SK-N-SH (cell line): ENCODE measurements at regions not wholly inside any gene's neighbourhood (a gene's known extent, or its start where the extent isn't known, plus 50 kb on each side); places are given as distances from the start of the nearest gene placed in this dataset.
A peak's percentile ranks its signal among the peaks of the same experiment; 100 is the strongest.
"Not testable (repeated sequence)": the region's sequence is repeated elsewhere in the genome, so short reads cannot be mapped to it uniquely, and the experiment has no call there.

Source experiments
- PBX3 ChIP-seq: IDR thresholded peaks from 2 replicates; pipeline ENCODE4; 2012
- SIN3A ChIP-seq: IDR thresholded peaks from 2 replicates; pipeline ENCODE4 v1.6.1; 2012; ENCODE audit warnings: low read depth, mild to moderate bottlenecking, low read length, moderate library complexity, borderline replicate concordance
- USF1 ChIP-seq: IDR thresholded peaks from 2 replicates; pipeline ENCODE4 v1.4.0; 2012; ENCODE audit warnings: low read depth, borderline replicate concordance
- TF ChIP-seq, protein P1 (sequence below): IDR thresholded peaks from 2 replicates; pipeline ENCODE4 v1.4.0; 2012; ENCODE audit warnings: low read depth
- TF ChIP-seq, protein P2 (sequence below): fragments of 200-600 bp; sonication (generic); IDR thresholded peaks from 2 replicates; pipeline ENCODE4 v1.6.1; 2017; ENCODE audit warnings: antibody characterized with exemption, mild to moderate bottlenecking, moderate library complexity

- TF ChIP-seq SIN3A, USF1, PBX3: not testable (repeated sequence)
- TF ChIP-seq, protein P1, sequence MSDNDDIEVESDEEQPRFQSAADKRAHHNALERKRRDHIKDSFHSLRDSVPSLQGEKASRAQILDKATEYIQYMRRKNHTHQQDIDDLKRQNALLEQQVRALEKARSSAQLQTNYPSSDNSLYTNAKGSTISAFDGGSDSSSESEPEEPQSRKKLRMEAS, result peak; percentile 72
- TF ChIP-seq, protein P2, sequence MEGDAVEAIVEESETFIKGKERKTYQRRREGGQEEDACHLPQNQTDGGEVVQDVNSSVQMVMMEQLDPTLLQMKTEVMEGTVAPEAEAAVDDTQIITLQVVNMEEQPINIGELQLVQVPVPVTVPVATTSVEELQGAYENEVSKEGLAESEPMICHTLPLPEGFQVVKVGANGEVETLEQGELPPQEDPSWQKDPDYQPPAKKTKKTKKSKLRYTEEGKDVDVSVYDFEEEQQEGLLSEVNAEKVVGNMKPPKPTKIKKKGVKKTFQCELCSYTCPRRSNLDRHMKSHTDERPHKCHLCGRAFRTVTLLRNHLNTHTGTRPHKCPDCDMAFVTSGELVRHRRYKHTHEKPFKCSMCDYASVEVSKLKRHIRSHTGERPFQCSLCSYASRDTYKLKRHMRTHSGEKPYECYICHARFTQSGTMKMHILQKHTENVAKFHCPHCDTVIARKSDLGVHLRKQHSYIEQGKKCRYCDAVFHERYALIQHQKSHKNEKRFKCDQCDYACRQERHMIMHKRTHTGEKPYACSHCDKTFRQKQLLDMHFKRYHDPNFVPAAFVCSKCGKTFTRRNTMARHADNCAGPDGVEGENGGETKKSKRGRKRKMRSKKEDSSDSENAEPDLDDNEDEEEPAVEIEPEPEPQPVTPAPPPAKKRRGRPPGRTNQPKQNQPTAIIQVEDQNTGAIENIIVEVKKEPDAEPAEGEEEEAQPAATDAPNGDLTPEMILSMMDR, result not testable (repeated sequence)
Measured at GRCh38 chr3:125917020-125917549, 51.9 kb upstream of the ROPN1B start.
